Vagina (tissue), 2 donors: ENCODE measurements at regions not wholly inside any gene's neighbourhood (a gene's known extent, or its start where the extent isn't known, plus 50 kb on each side); places are given as distances from the start of the nearest gene placed in this dataset.

Experiments
- CTCF ChIP-seq, 3 experiments: fragments of 450-650 bp in 2 of 3; fragments of 200-600 bp in 1 of 3; sonication (generic) in 1 of 3; IDR thresholded peaks; one replicate each; pipeline ENCODE4 v1.5.1; 2017 to 2019; ENCODE audit warnings: antibody characterized with exemption in 3 of 3, mild to moderate bottlenecking in 2 of 3, moderate library complexity in 2 of 3
- POLR2A ChIP-seq, 2 donors: fragments of 450-650 bp; IDR thresholded peaks; one replicate each; pipeline ENCODE4 v1.6.1; 2017; ENCODE audit warnings: antibody characterized with exemption in 2 of 2, mild to moderate bottlenecking in 2 of 2, moderate library complexity in 2 of 2

DNA sequence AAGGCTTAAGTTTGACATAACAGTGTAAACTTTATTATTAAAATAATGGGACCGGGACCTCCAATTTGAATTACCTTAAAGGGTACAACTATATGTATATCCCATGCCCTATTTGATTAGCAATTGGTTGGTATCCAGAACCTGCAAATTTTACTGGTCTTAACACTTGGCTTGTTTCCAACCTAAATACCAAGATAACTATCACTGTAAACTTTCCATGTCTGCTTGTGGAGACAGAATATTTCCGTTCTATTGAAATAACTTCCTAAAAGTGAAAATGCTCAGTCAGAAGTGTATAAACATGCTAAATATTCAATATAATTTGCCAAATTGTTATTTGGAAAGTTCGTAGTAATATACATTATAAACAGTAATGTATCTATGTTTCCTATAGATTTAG is 154.0 kb downstream of the TMEM47 start:
- TF ChIP-seq CTCF (IDR thresholded peaks at IDR 0.05) (no peak), POLR2A (IDR thresholded peaks at IDR 0.05) (no peak)
